GM12891 (cell line): ENCODE measurements at regions not wholly inside any gene's neighbourhood (a gene's known extent, or its start where the extent isn't known, plus 50 kb on each side); places are given as distances from the start of the nearest gene placed in this dataset.

Experiments
- PAX5 ChIP-seq: IDR thresholded peaks from 2 replicates; pipeline ENCODE4 v1.6.1; 2011; ENCODE audit warnings: low read length, moderate library complexity, mild to moderate bottlenecking; ENCODE audit not compliant: insufficient read depth, severe bottlenecking
- POLR2A ChIP-seq: IDR thresholded peaks from 2 replicates; pipeline ENCODE4 v1.6.1; 2011; ENCODE audit warnings: low read depth, low read length, control low read depth

GRCh38 chr20:57103146-57103800, 163.2 kb downstream of the BMP7 start:
- TF ChIP-seq POLR2A (no peak), PAX5 (no peak)
